SK-N-SH treated with all-trans-retinoic acid at 6 μM for 48 hours (cell line): ENCODE measurements at regions not wholly inside any gene's neighbourhood (a gene's known extent, or its start where the extent isn't known, plus 50 kb on each side); places are given as distances from the start of the nearest gene placed in this dataset.

Source experiments
- GLIS3 ChIP-seq: fragments of 250-450 bp; sonication (Bioruptor Pico); IDR thresholded peaks from 2 replicates; pipeline ENCODE4 v1.5.0; 2020; ENCODE audit warnings: mild to moderate bottlenecking, moderate library complexity
- ISL1 ChIP-seq: fragments of 250-450 bp; sonication (Bioruptor Pico); IDR thresholded peaks from 2 replicates; pipeline ENCODE4 v2.1.2; 2022; ENCODE audit warnings: mild to moderate bottlenecking, moderate library complexity
- PATZ1 ChIP-seq: fragments of 250-450 bp; sonication (Bioruptor Pico); IDR thresholded peaks from 2 replicates; pipeline ENCODE4 v1.8.0; 2020; ENCODE audit warnings: mild to moderate bottlenecking, moderate library complexity, borderline replicate concordance
- PPARA ChIP-seq: fragments of 250-450 bp; sonication (Bioruptor Pico); IDR thresholded peaks from 2 replicates; pipeline ENCODE4 v1.5.0; 2020; ENCODE audit warnings: mild to moderate bottlenecking, borderline replicate concordance
- RARB ChIP-seq: fragments of 250-450 bp; sonication (Bioruptor Pico); IDR thresholded peaks from 2 replicates; pipeline ENCODE4 v1.8.0; 2021; ENCODE audit warnings: mild to moderate bottlenecking, moderate library complexity
- SNAI2 ChIP-seq: fragments of 250-450 bp; sonication (Bioruptor Pico); IDR thresholded peaks from 2 replicates; pipeline ENCODE4 v1.5.0; 2020; ENCODE audit warnings: mild to moderate bottlenecking, moderate library complexity
- ZC3H10 ChIP-seq: fragments of 250-450 bp; sonication (Bioruptor Pico); IDR thresholded peaks from 2 replicates; pipeline ENCODE4 v1.5.1; 2021; ENCODE audit warnings: mild to moderate bottlenecking, moderate library complexity
- ZFP3 ChIP-seq: fragments of 250-450 bp; sonication (Bioruptor Pico); IDR thresholded peaks from 2 replicates; pipeline ENCODE4 v1.5.0; 2020; ENCODE audit warnings: mild to moderate bottlenecking, moderate library complexity
- ZNF565 ChIP-seq: fragments of 450-650 bp; formaldehyde crosslinking; conservative IDR thresholded peaks from 2 replicates; pipeline ENCODE4 v1.5.0; 2020; ENCODE audit warnings: low read depth, mild to moderate bottlenecking, moderate library complexity
- TF ChIP-seq, protein P1 (sequence below): fragments of 250-450 bp; sonication (Bioruptor Pico); IDR thresholded peaks from 2 replicates; pipeline ENCODE4 v1.8.0; 2021; ENCODE audit warnings: low read depth, mild to moderate bottlenecking, moderate library complexity, borderline replicate concordance

DNA sequence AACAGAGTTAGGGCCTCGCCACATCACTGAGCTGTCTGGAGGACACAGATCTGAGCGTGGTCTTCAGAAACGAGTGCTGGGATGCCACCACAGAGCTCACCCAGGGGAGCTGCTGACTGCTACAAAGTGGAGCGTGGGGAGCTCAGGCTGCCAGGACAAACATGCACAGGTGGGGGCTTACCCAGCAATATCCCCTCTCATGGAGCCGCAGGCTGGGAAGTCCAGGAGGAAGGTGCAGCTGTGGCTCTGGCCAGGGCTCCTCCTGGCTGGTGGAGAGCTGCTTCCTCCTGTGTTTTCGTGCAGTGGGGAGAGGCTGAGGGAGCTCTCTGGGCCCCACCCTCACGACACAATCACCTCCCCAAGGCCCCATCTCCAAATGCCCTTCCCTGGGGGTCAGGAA lies 368.6 kb upstream of the IRX4 start:
- TF ChIP-seq, protein P1, sequence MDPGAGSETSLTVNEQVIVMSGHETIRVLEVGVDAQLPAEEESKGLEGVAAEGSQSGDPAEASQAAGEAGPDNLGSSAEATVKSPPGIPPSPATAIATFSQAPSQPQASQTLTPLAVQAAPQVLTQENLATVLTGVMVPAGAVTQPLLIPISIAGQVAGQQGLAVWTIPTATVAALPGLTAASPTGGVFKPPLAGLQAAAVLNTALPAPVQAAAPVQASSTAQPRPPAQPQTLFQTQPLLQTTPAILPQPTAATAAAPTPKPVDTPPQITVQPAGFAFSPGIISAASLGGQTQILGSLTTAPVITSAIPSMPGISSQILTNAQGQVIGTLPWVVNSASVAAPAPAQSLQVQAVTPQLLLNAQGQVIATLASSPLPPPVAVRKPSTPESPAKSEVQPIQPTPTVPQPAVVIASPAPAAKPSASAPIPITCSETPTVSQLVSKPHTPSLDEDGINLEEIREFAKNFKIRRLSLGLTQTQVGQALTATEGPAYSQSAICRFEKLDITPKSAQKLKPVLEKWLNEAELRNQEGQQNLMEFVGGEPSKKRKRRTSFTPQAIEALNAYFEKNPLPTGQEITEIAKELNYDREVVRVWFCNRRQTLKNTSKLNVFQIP (CRISPR knock-in tag): no peak
- TF ChIP-seq PATZ1 (CRISPR knock-in tag) (no peak), ZFP3 (CRISPR knock-in tag) (no peak), SNAI2 (CRISPR knock-in tag) (no peak), ZC3H10 (CRISPR knock-in tag) (no peak), GLIS3 (CRISPR knock-in tag) (no peak), PPARA (no peak), ISL1 (CRISPR knock-in tag) (no peak), RARB (no peak), ZNF565 (CRISPR knock-in tag) (no peak)
